Adrenal gland (tissue), 9 donors: ENCODE measurements at regions not wholly inside any gene's neighbourhood (a gene's known extent, or its start where the extent isn't known, plus 50 kb on each side); places are given as distances from the start of the nearest gene placed in this dataset.

Experiments
- DNase-seq, 7 donors: peaks; one replicate each; pipeline ENCODE4 v3.0.0-alpha.2; 2019 to 2020
- H3K27ac ChIP-seq, 5 donors: fragments of 200-600 bp; sonication (generic) in 4 of 5; 1 replicate in 3 of 5; 2 replicates in 2 of 5; pipeline versions ENCODE4 v1.5.1 to v1.8.0; 2016 to 2020; ENCODE audit warnings: mild to moderate bottlenecking in 1 of 5
- H3K27me3 ChIP-seq: fragments of 200-600 bp; 2 replicates; pipeline ENCODE4 v1.8.0; 2021
- H3K36me3 ChIP-seq, 2 donors: fragments of 200-600 bp; replicated peaks in 1 of 2; 1 replicate in 1 of 2; 2 replicates in 1 of 2; pipeline versions ENCODE4 v1.5.1 to v1.8.0; 2018 to 2022
- H3K4me1 ChIP-seq, 2 donors: fragments of 200-600 bp; replicated peaks in 1 of 2; 1 replicate in 1 of 2; 2 replicates in 1 of 2; pipeline versions ENCODE4 v1.5.1 to v1.8.0; 2018 to 2021
- H3K4me3 ChIP-seq, 4 donors: fragments of 200-600 bp; sonication (generic) in 3 of 4; one replicate each; pipeline ENCODE4 v1.5.1; 2016 to 2018
- H3K9me3 ChIP-seq, 3 donors: fragments of 200-600 bp; sonication (generic) in 1 of 3; replicated peaks in 1 of 3; 1 replicate in 2 of 3; 2 replicates in 1 of 3; pipeline versions ENCODE4 v1.5.1 to v1.8.0; 2016 to 2021
- POLR2A ChIP-seq, 2 donors: fragments of 450-650 bp; IDR thresholded peaks; one replicate each; pipeline ENCODE4 v1.6.1; 2017; ENCODE audit warnings: antibody characterized with exemption in 2 of 2, mild to moderate bottlenecking in 2 of 2, moderate library complexity in 1 of 2
- WGBS, 4 donors: extraction: QIAGEN DNeasy Blood & Tissue Kit in 2 of 4; methylation state at CpG; one replicate each; pipeline versions ENCODE4 v1.1.5 to v1.1.7; 2013 to 2017; 5-methylcytosine and 5-hydroxymethylcytosine counted together
- intact Hi-C, 2 donors: fragments of 100-400 bp; cut with DNase I; formaldehyde crosslinking; loops; one replicate each; pipeline versions ENCODE4 v1.14.1 to v1.15.0; 2022 to 2023
- TF ChIP-seq, protein P1 (sequence below), 6 experiments: fragments of 450-650 bp in 4 of 6; fragments of 200-600 bp in 2 of 6; sonication (generic) in 1 of 6; IDR thresholded peaks; 1 replicate in 5 of 6; 2 replicates in 1 of 6; pipeline versions ENCODE4 v1.5.1 to v1.8.0; 2016 to 2021; ENCODE audit warnings: antibody characterized with exemption in 6 of 6, mild to moderate bottlenecking in 2 of 6, moderate library complexity in 1 of 6
- donor health status: healthy with polysubstance abuse.
- donor health status: Bipolar disorder and iron deficiency.
- donor health status: DM: yes; HTN: yes; CAD: no.
- donor health status: DM: no; HTN: no; CAD: no.
- donor health status: DM: no; HTN: no; CAD: no.

DNA sequence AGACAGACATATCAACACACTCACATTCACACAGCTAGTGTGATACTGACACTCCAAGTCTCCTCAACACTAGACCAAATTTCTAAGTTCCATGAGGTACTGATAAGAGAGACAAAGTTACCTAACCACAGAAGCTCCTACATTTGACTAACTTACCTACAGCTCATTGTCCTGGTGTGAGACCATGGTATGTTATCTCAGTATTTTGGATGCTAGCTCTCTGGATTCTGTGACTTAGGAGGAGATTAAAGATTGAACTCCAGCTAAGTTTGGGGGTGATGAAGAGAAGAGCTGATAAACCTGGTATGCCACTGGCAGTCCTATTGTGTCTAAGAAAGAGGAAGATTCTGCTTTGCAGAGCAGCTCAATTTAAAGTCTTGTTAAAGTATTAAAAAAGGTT, 144.0 kb upstream of the MYRIP start:
- Histone ChIP-seq H3K9me3 (no peaks in the 10 kb centered on the region), H3K36me3 (no peaks in the 10 kb centered on the region), H3K27ac (no peak overlapping the region), H3K4me3 (no peak overlapping the region), H3K4me1 (no peaks in the 10 kb centered on the region), H3K27me3 (no peaks in the 10 kb centered on the region)
- intact Hi-C loops = no loop called here
- no peak for TF ChIP-seq POLR2A (IDR thresholded peaks at IDR 0.05)
- TF ChIP-seq, protein P1, sequence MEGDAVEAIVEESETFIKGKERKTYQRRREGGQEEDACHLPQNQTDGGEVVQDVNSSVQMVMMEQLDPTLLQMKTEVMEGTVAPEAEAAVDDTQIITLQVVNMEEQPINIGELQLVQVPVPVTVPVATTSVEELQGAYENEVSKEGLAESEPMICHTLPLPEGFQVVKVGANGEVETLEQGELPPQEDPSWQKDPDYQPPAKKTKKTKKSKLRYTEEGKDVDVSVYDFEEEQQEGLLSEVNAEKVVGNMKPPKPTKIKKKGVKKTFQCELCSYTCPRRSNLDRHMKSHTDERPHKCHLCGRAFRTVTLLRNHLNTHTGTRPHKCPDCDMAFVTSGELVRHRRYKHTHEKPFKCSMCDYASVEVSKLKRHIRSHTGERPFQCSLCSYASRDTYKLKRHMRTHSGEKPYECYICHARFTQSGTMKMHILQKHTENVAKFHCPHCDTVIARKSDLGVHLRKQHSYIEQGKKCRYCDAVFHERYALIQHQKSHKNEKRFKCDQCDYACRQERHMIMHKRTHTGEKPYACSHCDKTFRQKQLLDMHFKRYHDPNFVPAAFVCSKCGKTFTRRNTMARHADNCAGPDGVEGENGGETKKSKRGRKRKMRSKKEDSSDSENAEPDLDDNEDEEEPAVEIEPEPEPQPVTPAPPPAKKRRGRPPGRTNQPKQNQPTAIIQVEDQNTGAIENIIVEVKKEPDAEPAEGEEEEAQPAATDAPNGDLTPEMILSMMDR (IDR thresholded peaks at IDR 0.05) = no peak
- DNase-seq = no peak

GRCh38 chr3:39668420-39668819, 141.0 kb upstream of the MYRIP start:
- 8 to 14% (median 10%) methylated on average over 5 of the region's 5 CpGs for WGBS, 4 donors
- intact Hi-C loops = no loop called here
- DNase-seq = peak in 3 of 7 donors; percentile 19 to 27 (median 27)

DNA sequence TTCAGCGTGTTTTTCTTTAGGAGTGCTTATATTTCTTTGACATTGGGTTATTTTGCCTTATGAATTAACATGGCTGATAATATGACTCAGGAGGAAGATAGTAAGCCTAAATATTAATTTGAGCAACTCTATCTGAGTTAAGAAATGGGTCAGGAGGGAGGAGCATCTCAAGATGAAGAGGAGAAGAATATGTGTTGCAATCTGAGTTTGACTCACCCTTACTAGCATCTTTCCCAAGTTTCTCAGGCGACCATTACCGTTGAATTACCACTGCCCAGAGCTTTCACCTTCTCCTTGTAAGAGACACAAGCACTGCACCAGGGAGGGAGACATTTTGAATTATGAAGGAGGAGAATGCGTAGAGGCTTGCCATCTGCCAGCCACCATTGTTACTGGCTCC, 138.3 kb upstream of the MYRIP start:
- no peak for DNase-seq
- Histone ChIP-seq H3K4me3 (no peak overlapping the region), H3K27me3 (no peaks in the 10 kb centered on the region), H3K27ac (no peak overlapping the region), H3K4me1 (no peaks in the 10 kb centered on the region), H3K36me3 (no peaks in the 10 kb centered on the region), H3K9me3 (no peaks in the 10 kb centered on the region)
- intact Hi-C loops = no loop called here
- TF ChIP-seq, protein P1 (IDR thresholded peaks at IDR 0.05) = no peak
- TF ChIP-seq POLR2A (IDR thresholded peaks at IDR 0.05) = no peak
- 83 to 89% (median 87%) methylated on average over 4 of the region's 4 CpGs for WGBS, 4 donors

More at GRCh38 chr3:39668420-39668819, 141.0 kb upstream of the MYRIP start:
- Histone ChIP-seq H3K4me3 (no peak overlapping the region), H3K36me3 (no peaks in the 10 kb centered on the region), H3K9me3 (no peaks in the 10 kb centered on the region), H3K4me1 (no peaks in the 10 kb centered on the region), H3K27ac (no peak overlapping the region), H3K27me3 (no peaks in the 10 kb centered on the region)
- no peak for TF ChIP-seq POLR2A (IDR thresholded peaks at IDR 0.05)
- TF ChIP-seq, protein P1 (IDR thresholded peaks at IDR 0.05) = peak; percentile 30 to 66 (median 50)

GRCh38 chr3:39671600-39671999, 137.8 kb upstream of the MYRIP start:
- 51 to 59% (median 54%) methylated on average over 2 of the region's 2 CpGs for WGBS, 4 donors
- no peaks in the 10 kb centered on the region for H3K4me1 ChIP-seq
- intact Hi-C loops = no loop called here
- H3K4me3 ChIP-seq = no peak overlapping the region
- DNase-seq = no peak
- no peak for TF ChIP-seq POLR2A (IDR thresholded peaks at IDR 0.05)
- TF ChIP-seq, protein P1 (IDR thresholded peaks at IDR 0.05) = no peak
- H3K27ac ChIP-seq = no peak overlapping the region
- no peaks in the 10 kb centered on the region for H3K36me3 ChIP-seq
- no peaks in the 10 kb centered on the region for H3K27me3 ChIP-seq
- H3K9me3 ChIP-seq = no peaks in the 10 kb centered on the region
